GM10248 (cell line): ENCODE measurements at regions not wholly inside any gene's neighbourhood (a gene's known extent, or its start where the extent isn't known, plus 50 kb on each side); places are given as distances from the start of the nearest gene placed in this dataset.
"Not testable (repeated sequence)": the region's sequence is repeated elsewhere in the genome, so short reads cannot be mapped to it uniquely, and the experiment has no call there.

Experiments used
- CTCF ChIA-PET: fragments of 300-600 bp; sonication (Branson Sonifier 250); formaldehyde crosslinking; extraction: SDS; loops from one replicate; lab custom pipeline; 2021; ENCODE audit warnings: antibody characterized with exemption; lab: Yijun Ruan, JAX
- POLR2A ChIA-PET: fragments of 350-650 bp; sonication (Branson Sonifier 250); formaldehyde crosslinking; extraction: SDS; loops from one replicate; lab custom pipeline; 2020; ENCODE audit warnings: antibody characterized with exemption; lab: Yijun Ruan, JAX
- DNase-seq: peaks from one replicate; pipeline ENCODE4 v3.0.0; 2012; ENCODE audit errors: extremely low spot score
- TF ChIP-seq, protein P1 (sequence below): IDR thresholded peaks from 2 replicates; pipeline ENCODE4 v1.5.1; 2012; ENCODE audit warnings: mild to moderate bottlenecking, low read depth; ENCODE audit errors: extremely low read depth, missing control alignments, control extremely low read depth

- TF ChIP-seq, protein P1, sequence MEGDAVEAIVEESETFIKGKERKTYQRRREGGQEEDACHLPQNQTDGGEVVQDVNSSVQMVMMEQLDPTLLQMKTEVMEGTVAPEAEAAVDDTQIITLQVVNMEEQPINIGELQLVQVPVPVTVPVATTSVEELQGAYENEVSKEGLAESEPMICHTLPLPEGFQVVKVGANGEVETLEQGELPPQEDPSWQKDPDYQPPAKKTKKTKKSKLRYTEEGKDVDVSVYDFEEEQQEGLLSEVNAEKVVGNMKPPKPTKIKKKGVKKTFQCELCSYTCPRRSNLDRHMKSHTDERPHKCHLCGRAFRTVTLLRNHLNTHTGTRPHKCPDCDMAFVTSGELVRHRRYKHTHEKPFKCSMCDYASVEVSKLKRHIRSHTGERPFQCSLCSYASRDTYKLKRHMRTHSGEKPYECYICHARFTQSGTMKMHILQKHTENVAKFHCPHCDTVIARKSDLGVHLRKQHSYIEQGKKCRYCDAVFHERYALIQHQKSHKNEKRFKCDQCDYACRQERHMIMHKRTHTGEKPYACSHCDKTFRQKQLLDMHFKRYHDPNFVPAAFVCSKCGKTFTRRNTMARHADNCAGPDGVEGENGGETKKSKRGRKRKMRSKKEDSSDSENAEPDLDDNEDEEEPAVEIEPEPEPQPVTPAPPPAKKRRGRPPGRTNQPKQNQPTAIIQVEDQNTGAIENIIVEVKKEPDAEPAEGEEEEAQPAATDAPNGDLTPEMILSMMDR, result no peak
- no peak for DNase-seq
- POLR2A ChIA-PET, result no interaction called here
- CTCF ChIA-PET, result interaction anchor here (1.0 to 2.0 kb wide), 5 partner anchors 11 to 21 kb away, joined by 3 to 4 read pairs (median 4); no protein-coding TSS in a partner anchor
Measured at GRCh38 chr2:67898595-67898994, 164.2 kb downstream of the C1D start.

- ChIA-PET CTCF (interaction anchor here (1.0 to 2.0 kb wide), 3 partner anchors 11 to 16 kb away, joined by 3 to 4 read pairs (median 4); no protein-coding TSS in a partner anchor), POLR2A (no interaction called here)
- TF ChIP-seq, protein P1, result no peak
- DNase-seq, result no peak
Measured at GRCh38 chr2:67899187-67899586, 163.6 kb downstream of the C1D start.

- TF ChIP-seq, protein P1, result no peak
- no peak for DNase-seq
- POLR2A ChIA-PET, result no interaction called here
- CTCF ChIA-PET, result no interaction called here
Measured at GRCh38 chr2:67900826-67901225, 162.0 kb downstream of the C1D start.

DNA sequence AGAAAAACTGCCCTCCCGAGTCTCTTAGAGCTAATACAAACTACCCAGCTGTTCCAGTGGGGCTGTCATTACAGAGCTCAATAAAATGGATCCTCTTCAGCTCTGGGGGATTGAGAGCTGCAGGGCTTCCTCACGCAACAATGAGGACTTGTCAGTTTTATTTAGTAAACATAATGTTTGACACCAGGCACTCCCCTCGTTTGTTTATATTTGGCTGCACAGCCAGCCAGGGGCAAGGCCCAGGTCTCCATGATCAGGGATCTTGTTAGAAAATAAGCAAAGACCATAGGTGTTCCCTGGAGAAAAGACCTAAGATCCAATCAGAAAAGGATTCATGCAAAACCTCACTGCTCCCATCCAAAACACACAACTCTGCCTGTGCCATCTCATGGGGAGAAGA is 158.2 kb downstream of the C1D start:
- ChIA-PET POLR2A (no interaction called here), CTCF (interaction anchor here (0.9 to 1.5 kb wide), 2 partner anchors 9 to 16 kb away, joined by 3 read pairs; no protein-coding TSS in a partner anchor)
- no peak for DNase-seq
- TF ChIP-seq, protein P1, result no peak

- POLR2A ChIA-PET, result no interaction called here
- DNase-seq, result no peak
- TF ChIP-seq, protein P1, result no peak
- CTCF ChIA-PET, result interaction anchor here (0.9 to 1.5 kb wide), 3 partner anchors 9 to 125 kb away, joined by 3 read pairs; no protein-coding TSS in a partner anchor
Measured at GRCh38 chr2:67904966-67905365, 157.8 kb downstream of the C1D start.

GRCh38 chr2:67906547-67906946 is 156.3 kb downstream of the C1D start:
- DNase-seq, CTCF ChIA-PET, POLR2A ChIA-PET: not testable (repeated sequence)

DNA sequence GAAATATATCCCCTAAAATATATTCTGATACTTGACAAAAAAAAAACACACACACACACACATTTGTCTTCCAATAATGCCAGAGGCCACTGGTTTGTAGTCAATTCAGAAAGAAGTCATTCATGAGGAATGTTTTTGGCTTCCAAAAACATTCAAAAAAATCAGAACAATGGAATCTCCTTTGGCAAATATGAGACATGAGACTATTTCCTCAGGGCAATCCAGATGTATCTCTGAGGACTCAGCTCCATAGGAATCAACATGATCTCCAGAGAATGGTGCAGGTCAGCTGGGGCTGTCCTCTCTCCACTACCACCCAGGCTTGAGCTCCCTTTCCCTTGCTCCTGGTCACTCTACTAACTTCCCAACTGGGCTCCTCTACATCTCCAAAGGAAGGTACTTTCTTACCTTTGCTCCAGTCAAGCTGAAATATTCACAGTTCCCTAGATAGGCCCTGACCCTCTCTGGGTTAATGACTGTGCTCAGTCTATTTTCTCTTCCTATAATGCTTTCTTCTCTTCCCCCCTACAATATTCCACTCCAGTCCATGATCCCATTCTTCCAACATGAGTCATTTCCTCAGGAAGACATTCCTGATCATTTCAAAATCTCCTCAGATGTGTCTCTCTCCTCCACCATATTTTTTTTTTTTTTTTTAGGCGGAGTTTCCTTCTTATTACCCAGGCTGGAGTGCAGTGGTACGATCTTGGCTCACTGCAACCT is 145.3 kb downstream of the C1D start:
- ChIA-PET POLR2A (no interaction called here), CTCF (no interaction called here)
- DNase-seq, result no peak
- TF ChIP-seq, protein P1, result no peak
